ENCODE measurements at regions not wholly inside any gene's neighbourhood (a gene's known extent, or its start where the extent isn't known, plus 50 kb on each side); places are given as distances from the start of the nearest gene placed in this dataset.

DNA sequence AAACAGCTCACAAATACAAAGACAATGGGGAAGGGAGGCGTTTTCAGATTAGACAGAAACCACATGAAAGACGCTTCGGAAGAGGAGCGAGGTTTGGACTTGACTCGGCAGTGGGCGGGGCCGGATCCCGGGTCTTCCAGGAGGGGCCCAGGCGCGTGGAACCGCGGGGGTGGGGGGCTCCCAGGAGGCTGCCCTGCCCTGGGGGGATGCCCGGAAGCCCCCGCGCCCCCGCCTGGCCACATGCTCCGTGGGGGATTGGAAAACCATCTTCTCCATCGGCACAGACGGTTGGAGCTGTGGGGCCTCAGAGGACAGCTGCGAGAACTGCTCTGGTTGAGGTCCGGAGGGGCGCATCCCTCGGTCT lies 186.0 kb upstream of the SHH start:
- TF ChIP-seq, protein P1, sequence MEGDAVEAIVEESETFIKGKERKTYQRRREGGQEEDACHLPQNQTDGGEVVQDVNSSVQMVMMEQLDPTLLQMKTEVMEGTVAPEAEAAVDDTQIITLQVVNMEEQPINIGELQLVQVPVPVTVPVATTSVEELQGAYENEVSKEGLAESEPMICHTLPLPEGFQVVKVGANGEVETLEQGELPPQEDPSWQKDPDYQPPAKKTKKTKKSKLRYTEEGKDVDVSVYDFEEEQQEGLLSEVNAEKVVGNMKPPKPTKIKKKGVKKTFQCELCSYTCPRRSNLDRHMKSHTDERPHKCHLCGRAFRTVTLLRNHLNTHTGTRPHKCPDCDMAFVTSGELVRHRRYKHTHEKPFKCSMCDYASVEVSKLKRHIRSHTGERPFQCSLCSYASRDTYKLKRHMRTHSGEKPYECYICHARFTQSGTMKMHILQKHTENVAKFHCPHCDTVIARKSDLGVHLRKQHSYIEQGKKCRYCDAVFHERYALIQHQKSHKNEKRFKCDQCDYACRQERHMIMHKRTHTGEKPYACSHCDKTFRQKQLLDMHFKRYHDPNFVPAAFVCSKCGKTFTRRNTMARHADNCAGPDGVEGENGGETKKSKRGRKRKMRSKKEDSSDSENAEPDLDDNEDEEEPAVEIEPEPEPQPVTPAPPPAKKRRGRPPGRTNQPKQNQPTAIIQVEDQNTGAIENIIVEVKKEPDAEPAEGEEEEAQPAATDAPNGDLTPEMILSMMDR (IDR thresholded peaks at IDR 0.05; ENCODE audit: extremely low read depth in 1 of 2, insufficient read depth in 1 of 2, low read depth in 1 of 2, low read length in 2 of 2), result no peak
- TF ChIP-seq POLR2A (IDR thresholded peaks at IDR 0.05; ENCODE audit: low read depth, low read length), result no peak
- TF ChIP-seq POLR2AphosphoS5 (IDR thresholded peaks at IDR 0.05; ENCODE audit: insufficient read depth, low read depth, low read length), result no peak
